ENCODE measurements at regions not wholly inside any gene's neighbourhood (a gene's known extent, or its start where the extent isn't known, plus 50 kb on each side); places are given as distances from the start of the nearest gene placed in this dataset.

- Histone ChIP-seq H3K4me3 (no peak overlapping the region), H3K9me3 (no peaks in the 10 kb centered on the region), H3K4me1 (no peaks in the 10 kb centered on the region), H3K27me3 (ENCODE audit: low read depth) (no peaks in the 10 kb centered on the region), H3K36me3 (no peaks in the 10 kb centered on the region), H3K27ac (no peak overlapping the region)
- TF ChIP-seq CTCF (IDR thresholded peaks at IDR 0.05), result no peak
- DNase-seq (no peak), ATAC-seq (no peak)
- intact Hi-C loops (cut with DNase I), result no loop called here
Observed at GRCh38 chr2:103435010-103435409, 673.2 kb downstream of the TMEM182 start.

- no peak for TF ChIP-seq CTCF (IDR thresholded peaks at IDR 0.05)
- no peaks in the 10 kb centered on the region for H3K4me1 ChIP-seq
- no peak overlapping the region for H3K4me3 ChIP-seq
- intact Hi-C loops (cut with DNase I), result no loop called here
- H3K9me3 ChIP-seq, result no peaks in the 10 kb centered on the region
- no peaks in the 10 kb centered on the region for H3K27me3 ChIP-seq (ENCODE audit: low read depth)
- DNase-seq, result no peak
- ATAC-seq, result no peak
- no peak overlapping the region for H3K27ac ChIP-seq
- H3K36me3 ChIP-seq, result no peaks in the 10 kb centered on the region
Observed at GRCh38 chr2:103437161-103437560, 675.3 kb downstream of the TMEM182 start.

GRCh38 chr2:103445347-103445746 is 683.5 kb downstream of the TMEM182 start:
- DNase-seq (no peak), ATAC-seq (no peak)
- TF ChIP-seq CTCF (IDR thresholded peaks at IDR 0.05), result no peak
- intact Hi-C loops (cut with DNase I), result no loop called here
- Histone ChIP-seq H3K27ac (no peak overlapping the region), H3K4me1 (no peaks in the 10 kb centered on the region), H3K27me3 (ENCODE audit: low read depth) (no peaks in the 10 kb centered on the region), H3K36me3 (no peaks in the 10 kb centered on the region), H3K4me3 (no peak overlapping the region), H3K9me3 (no peaks in the 10 kb centered on the region)

- TF ChIP-seq CTCF (IDR thresholded peaks at IDR 0.05), result no peak
Observed at GRCh38 chr2:103448495-103448894, 686.7 kb downstream of the TMEM182 start.

GRCh38 chr2:103451283-103451682 is 689.5 kb downstream of the TMEM182 start:
- H3K9me3 ChIP-seq, result no peaks in the 10 kb centered on the region
- H3K4me3 ChIP-seq, result no peak overlapping the region
- TF ChIP-seq CTCF (IDR thresholded peaks at IDR 0.05), result no peak
- H3K4me1 ChIP-seq, result no peaks in the 10 kb centered on the region
- no peaks in the 10 kb centered on the region for H3K36me3 ChIP-seq
- no peak overlapping the region for H3K27ac ChIP-seq
- ATAC-seq (no peak), DNase-seq (no peak)
- H3K27me3 ChIP-seq (ENCODE audit: low read depth), result no peaks in the 10 kb centered on the region
- intact Hi-C loops (cut with DNase I), result no loop called here

More at GRCh38 chr2:103448495-103448894, 686.7 kb downstream of the TMEM182 start:
- ATAC-seq (no peak), DNase-seq (no peak)
- no peak overlapping the region for H3K4me3 ChIP-seq
- H3K9me3 ChIP-seq, result no peaks in the 10 kb centered on the region
- no peaks in the 10 kb centered on the region for H3K27me3 ChIP-seq (ENCODE audit: low read depth)
- no peak overlapping the region for H3K27ac ChIP-seq
- no peaks in the 10 kb centered on the region for H3K36me3 ChIP-seq
- intact Hi-C loops (cut with DNase I), result no loop called here
- H3K4me1 ChIP-seq, result no peaks in the 10 kb centered on the region

- no peak for ATAC-seq
- Histone ChIP-seq H3K27me3 (ENCODE audit: low read depth) (no peaks in the 10 kb centered on the region), H3K4me1 (no peaks in the 10 kb centered on the region), H3K9me3 (no peaks in the 10 kb centered on the region), H3K36me3 (no peaks in the 10 kb centered on the region), H3K4me3 (no peak overlapping the region), H3K27ac (no peak overlapping the region)
- intact Hi-C loops (cut with DNase I), result no loop called here
- DNase-seq, result no peak
- no peak for TF ChIP-seq CTCF (IDR thresholded peaks at IDR 0.05)
Observed at GRCh38 chr2:103459283-103459682, 697.5 kb downstream of the TMEM182 start.

All from lower lobe of right lung (tissue), 2 donors.